HL-60/S4 treated with retinoic acid at 250 ng/mL for 4 days and 3 days (cell line): ENCODE measurements at regions not wholly inside any gene's neighbourhood (a gene's known extent, or its start where the extent isn't known, plus 50 kb on each side); places are given as distances from the start of the nearest gene placed in this dataset.
"Not testable (repeated sequence)": the region's sequence is repeated elsewhere in the genome, so short reads cannot be mapped to it uniquely, and the experiment has no call there.

ENCODE experiments used
- in situ Hi-C: fragments of 300-500 bp; cut with MboI; formaldehyde crosslinking; loops from 2 replicates; pipeline ENCODE4 v1.7.0; 2022; ENCODE audit warnings: low sequenced_read_pairs

DNA sequence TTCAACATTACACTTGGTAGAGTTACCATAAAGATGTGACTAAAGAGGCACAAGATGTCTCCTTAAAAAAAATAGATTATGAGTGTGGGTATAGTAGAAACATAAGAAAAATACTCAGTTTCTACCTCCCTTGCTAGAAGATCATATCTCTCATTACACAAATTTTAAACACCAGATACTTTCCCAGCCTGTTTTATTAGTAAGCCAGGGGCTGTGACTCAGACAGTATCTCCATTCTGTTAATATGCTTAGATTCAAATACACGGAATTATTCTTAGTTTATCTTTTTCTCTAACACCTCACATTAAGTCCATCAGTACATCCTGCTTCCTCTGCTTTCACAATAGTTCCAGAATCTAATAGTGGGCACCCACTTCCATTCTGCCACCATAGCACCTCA is 561.8 kb upstream of the ADAMTS5 start:
- in situ Hi-C loops, result no loop called here

DNA sequence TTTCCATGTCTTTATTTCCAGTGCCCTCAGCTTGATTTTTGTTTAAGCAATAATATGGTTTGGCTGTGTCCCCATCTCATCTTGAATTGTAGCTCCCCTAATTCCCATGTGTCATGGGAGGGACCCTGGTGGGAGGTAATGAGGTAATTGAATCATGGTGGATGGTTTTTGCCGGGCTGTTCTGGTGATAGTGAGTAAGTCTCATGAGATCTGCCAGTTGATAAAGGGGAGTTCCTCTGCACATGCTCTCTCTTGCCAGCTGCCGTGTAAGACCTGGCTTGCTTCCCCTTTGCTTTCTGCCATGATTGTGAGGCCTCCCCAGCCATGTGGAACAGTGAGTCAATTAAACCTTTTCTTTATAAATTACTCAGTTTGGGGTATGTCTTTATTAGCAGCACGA is 559.6 kb upstream of the ADAMTS5 start:
- in situ Hi-C loops, result no loop called here

DNA sequence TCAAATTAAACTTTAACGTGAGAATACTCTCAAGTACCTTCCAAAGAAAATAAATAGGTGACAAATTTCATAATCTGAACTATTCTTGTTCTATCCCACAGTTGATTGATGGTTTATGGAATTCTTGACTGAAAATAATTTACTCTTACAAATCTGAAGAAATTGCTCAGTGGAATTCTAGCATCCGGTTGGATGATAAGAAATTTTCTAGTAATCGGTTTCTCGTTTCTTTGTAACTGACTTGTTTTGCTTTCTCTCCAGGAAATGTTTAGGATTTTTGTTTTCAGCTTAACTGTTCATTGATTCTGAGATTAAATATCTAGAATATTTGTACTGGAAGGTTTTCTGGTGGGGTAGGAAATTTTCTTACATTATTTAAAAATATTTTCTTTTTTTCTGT is 558.9 kb upstream of the ADAMTS5 start:
- in situ Hi-C loops, result no loop called here

DNA sequence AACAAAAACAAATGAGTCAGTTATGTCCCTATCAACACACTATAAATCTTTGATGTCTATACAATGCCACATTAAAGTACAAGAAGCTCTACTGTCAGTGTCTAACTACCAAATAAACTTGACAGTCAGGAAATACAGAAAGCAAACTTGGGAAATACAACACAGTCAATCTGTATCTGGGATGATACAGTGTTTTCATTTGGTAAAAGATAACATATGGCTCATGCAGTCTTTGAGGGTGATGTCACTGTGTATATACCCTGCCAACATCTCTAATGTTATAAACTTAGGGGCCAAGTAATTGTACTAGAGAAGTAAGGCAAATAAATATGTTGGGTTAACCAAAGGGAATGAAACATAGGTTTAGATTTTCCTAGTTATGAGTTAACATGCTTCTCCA is 552.5 kb upstream of the ADAMTS5 start:
- in situ Hi-C loops, result no loop called here

DNA sequence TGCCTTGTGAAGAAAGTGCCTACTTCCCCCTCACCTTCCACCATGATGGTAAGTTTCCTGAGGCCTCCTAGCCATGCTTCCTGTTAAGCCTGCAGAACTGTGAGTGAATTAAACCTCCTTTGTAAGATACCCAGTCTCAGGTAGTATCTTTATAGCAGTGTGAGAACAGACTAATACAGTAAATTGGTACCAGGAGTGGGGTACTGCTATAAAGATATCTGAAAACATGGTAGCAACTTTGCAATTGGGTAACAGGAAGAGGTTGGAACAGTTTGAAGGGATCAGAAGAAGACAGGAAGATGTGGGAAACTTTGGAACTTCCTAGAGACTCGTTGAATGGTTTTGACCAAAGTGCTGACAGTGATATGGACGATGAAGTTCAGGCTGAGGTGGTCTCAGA is 550.3 kb upstream of the ADAMTS5 start:
- in situ Hi-C loops, result not testable (repeated sequence)

DNA sequence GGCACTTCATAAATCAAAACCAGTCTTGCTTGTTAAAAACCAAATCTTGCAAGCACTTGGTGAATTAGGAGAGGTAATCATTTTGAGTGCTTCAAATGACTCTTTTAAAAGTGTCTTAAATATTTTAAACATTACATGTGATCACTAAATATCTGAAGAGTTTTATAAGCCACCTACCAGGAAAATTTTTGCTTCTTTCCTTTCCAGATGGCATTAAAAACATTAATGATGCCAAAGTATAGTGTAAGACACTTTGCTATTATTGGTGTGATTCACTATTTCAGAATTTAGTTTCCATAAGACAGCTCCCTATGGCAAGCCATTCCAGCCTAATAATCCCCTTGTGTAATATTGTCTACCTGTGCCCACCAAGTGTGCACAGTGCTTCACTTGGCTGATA is 548.8 kb upstream of the ADAMTS5 start:
- in situ Hi-C loops, result no loop called here

DNA sequence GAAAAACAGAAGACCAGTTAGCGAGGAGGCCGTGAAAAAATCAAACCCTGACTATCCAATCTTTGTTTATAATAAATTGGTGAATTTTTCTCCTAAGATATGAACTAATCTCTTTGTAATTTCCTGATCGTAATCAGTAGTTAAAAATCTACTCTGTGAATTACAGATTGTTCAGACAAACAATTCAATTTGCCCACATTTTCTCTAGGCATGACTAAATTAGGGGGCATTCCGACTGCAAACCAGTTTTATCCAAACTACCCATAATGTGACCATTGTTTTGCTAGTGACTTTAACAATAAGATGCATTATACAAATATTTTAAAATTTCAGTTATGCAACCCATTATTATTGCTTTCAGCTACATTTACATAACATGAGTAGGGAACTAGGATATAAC is 546.9 kb upstream of the ADAMTS5 start:
- in situ Hi-C loops, result no loop called here

DNA sequence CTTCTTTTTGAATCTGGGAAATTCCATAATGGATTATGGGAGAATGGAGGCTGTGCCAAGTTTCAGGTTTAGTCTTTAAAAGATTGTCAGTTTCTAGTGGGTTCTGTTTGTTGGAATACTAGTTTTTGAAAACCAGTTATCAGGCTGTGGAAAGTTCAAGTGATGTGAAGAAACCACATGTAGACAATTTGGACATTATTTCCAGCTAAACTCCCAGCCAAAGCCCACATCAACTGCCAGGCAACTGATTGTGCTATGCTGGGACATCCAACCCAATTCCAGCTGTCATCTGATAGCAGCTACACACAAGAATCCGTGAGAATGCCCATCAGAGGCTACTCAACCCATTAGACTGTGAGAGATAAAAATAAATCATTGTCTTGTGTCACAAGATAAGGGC is 546.1 kb upstream of the ADAMTS5 start:
- in situ Hi-C loops, result no loop called here

DNA sequence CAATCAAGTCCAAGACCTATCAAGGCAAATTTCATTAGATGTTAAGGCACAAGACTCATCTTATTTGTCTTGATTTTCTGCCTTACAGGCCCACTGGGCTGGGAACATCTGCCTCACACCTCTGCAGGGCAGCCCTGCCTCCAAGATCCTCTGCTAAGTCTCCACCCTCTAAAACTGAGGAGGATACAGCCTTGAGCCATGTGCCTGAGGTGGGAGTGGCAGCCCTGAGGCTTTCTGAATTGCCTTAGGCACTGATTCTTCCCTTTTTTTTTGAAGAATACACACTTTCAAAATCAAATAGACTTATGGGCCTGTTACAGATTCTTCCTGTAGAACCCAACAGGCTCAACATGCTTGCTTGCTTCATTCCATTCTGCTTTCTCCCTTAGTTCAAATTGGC is 544.3 kb upstream of the ADAMTS5 start:
- in situ Hi-C loops, result no loop called here

DNA sequence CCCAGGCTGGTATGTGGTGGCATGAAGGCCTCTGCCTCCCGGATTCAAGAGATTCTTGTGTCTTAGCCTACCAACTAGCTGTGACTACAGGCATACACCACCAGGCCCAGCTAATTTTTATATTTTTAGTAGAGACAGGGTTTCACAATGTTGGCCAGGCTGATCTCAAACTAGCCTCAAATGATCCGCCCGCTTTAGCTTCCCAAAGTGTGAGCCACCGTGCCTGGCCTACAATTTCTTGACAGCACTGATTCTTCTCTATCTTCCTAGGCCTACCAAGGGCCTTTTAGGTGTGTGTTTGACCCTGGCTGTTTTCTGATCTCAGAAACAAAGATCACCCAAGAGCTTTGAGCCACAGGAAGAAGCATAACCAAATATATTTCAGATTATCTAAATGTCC is 540.8 kb upstream of the ADAMTS5 start:
- in situ Hi-C loops, result no loop called here

DNA sequence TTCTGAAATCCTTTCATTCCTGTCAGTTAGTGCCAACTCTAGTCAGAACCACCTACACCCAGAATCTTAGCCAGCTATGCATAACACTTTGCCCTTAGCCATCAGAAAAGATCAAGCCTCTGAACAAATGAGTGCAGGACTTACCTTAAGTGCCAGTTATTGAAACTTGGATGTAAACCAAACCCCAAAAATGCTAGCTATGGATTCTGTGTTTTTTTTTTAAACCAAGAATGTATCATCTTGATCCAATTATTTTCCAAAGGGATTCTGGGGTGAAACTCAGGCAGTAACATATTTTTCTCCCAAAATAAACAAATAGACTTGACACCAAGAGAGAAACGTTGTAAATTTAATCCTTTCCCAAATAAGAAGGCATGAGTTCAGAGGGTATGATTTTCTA is 538.6 kb upstream of the ADAMTS5 start:
- in situ Hi-C loops, result no loop called here

DNA sequence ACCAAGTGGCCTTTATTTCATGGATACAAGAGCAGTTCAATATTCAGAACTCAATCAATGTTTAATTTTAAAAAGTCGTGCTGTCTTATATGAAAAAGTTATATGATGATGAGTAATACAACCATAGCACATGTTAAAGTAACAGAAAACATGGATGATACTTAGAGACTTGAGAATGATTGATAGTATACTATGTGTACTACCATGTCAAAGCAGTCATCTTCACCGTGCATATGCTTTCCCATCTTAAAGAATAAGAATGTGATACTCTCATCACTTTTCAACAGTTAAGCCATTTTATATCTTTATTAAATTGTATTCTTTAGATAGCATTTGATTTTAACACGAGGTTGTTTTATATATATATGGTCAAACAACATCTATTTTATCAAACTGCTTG is 535.9 kb upstream of the ADAMTS5 start:
- in situ Hi-C loops, result no loop called here

DNA sequence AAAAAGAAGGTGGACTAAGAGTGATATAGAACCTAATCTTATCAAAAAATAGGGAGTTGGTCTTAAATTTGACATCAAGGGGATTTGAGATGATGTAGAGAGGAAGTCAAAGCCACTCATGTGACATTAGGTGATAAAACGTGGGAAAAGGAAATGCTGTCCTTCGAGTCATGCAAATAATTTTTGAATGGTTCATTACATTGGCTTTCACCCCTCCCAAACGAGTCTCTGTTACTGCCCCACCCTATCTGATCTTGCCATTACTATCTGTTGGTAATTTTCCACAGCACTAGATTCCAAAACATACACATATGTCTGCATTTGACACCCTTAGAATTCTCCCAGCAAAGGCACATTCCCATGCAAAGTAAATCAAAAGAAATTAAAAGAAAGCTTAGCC is 531.1 kb upstream of the ADAMTS5 start:
- in situ Hi-C loops, result no loop called here

DNA sequence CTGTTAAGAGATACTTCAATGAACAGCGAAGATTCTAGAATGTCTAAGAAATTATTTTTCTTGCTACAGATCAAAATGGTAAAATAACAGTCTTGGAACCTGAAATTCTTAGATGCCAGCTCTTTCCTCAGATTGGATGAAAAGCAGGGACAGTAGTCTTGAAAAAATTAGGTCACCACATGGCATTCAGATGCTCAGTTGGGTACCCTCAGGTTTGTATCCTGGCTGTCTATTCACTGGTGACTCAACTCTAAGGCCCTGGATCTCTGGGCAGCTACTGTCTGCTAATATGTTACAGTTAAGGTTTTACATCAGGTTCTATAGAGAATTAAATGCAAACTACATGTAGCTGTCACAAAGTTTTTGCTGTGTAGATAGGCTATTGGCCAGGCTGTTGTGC is 528.9 kb upstream of the ADAMTS5 start:
- in situ Hi-C loops, result no loop called here

DNA sequence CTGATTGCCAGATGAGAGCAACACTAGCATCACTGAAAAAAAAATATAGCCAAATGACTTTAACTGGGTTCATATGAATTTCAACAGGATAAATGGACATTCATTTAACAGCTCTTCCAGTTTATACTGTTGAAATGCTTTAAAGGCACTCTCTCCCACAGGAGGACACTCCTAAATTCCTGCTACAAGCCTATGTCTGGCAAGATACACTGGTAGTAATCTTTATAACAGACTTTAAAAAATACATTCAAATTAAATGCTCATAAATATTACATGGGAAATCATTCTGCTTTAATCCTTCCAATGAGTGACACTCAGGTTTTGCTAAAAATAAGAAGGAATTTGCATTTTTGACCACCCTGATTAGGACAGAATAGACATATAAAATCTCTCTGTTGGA is 526.7 kb upstream of the ADAMTS5 start:
- in situ Hi-C loops, result no loop called here

DNA sequence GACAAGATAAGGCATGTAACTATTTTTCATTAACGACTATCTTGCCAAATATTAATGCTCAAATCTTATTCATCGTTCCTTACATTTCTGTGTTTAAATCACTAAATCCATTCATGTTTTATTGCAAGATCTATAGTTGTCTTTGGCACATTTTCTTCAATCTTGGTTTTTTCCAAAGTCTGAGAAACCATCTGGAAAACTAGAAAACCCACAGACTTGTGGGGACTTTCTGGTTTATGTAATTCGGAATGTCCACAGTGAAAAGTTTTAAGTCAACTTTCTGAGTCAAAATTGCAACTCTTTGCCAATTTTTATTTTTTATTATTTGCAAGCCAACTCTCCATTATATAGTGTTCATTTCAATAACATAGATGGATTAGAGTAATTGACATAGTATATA is 520.8 kb upstream of the ADAMTS5 start:
- in situ Hi-C loops, result no loop called here

DNA sequence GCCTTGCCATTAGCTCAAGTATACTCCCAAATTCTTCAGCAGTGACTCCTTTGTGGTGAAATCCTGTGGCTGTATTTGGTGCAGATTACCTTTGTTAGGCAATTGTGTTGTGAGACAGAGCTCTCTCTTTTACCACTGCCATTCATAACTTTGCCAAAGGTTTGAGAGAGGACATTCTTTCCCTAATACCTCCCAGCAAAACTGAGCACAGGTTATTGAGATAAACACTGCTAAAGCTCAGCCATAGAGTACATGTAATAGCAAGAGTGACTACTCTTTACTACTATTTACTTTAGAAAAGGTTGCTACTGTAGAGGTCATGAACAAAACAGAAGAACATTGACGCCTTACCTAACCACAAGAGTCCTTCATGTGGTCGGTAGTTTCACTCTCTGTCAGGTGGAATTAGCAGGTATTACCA is 514.0 kb upstream of the ADAMTS5 start:
- in situ Hi-C loops, result no loop called here

DNA sequence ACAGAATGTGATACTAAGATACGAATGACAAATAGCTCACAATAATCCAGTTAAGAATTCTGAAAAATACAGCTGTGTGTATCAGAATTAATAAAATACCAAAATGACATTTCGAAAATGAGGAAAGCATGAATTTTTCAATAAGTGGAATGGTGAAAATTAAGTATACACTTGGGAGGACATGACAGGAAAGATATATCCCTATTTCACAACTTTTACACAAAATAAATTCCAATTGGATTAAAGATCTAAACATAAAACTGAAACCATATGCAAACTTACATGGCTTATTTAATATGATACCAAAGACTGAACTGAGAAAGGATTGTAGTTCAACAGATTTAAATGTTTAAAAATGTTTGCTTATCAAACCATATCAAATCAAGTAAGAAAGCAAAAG is 510.4 kb upstream of the ADAMTS5 start:
- in situ Hi-C loops, result no loop called here

DNA sequence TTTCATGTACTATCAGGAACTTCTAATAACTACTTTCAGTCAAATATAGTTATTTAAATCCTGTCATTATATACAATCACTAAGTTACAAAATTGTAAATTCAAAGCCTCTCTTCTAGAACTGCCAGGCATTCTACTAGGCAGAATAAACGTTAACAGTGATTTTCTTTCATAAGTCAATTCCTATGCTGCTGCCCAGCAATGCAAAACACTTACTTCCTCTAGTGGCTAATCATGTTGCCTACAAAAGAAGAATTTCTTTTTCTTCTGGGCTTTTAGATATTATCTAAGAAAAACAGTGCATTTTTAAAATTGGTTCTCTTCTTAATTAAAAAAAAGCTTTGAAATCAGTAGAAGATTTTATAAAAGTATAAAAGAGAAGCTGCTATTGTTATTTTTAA is 509.8 kb upstream of the ADAMTS5 start:
- in situ Hi-C loops, result no loop called here

DNA sequence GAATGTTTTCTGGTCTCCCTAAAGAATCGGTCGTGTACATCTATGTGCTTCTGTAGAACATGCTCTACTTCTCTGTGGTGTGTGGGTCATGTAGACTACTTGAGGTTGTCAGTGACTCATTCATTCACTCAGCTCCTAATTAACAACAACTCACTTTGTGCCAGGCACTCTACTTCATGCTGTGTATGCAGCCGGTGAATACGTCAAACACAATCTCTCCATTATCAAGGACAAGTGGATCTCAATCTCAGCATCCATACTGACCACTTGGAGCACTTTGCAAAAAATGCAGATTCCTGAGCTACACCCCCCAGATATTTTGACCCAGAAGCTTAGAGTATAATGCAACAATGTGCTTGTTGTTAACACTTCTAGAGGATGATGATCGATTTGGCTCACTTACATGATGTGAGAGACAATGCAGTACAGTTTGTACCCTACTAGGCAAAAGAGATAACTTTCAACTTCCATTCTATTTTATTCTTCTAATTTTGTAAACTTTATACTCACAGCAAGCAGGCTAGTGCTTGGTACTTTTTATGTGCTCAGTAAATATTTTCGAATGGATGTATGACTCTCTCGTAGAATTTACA is 508.6 kb upstream of the ADAMTS5 start:
- in situ Hi-C loops, result no loop called here

DNA sequence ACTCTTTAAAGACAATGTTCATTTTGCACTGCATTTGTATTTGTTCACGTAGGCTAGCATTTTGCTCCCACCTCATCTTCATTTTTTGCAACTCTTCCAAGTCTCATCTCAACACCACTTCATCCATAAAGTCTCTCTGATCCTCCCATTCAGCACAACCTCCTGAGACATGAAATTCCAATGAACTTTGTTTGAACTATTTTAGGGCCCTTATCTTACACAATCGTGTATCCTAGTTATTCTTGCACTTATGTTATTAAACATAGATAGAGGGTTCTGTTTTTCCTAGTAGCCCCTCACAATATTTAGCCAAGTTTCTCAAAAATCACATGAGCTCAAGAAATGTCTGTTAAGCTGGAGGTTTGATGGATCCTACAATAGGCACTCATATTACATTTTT is 500.5 kb upstream of the ADAMTS5 start:
- in situ Hi-C loops, result no loop called here

DNA sequence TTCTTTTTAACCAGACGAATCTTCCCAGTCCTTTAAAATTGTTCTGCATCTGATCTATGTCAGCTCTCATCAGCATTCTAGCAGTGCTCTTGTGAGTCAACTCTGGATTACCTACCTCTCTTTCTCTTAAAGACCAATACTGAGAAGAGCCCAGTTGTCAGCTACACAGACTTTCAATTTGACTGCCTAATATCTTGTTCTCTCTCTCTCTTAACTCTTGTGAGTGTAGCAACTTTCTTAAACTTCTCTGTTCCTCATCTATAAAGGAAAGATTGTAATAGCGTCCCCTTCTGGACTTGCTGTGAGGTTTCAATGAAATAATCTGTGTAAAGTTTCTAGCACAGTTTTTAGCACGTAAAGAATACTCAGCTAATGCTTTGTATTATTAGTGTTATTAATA is 499.3 kb upstream of the ADAMTS5 start:
- in situ Hi-C loops, result no loop called here

DNA sequence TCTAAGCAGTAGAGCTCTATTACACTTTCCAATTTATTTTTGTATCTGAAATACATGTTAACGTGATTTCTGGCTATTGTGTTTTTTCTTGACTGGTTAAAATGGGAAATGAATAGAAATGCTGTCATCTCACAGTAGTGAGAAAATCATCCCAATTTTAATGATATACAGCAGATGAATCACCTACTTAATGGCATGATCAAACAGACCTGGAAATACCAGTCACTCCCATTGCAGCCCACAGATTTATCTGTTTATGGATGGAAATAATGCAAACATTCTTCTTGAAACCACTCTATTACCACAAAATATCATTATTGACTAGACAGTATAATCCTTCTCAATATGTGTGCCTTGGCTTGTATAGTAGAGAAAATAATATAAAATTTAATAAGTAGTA is 497.8 kb upstream of the ADAMTS5 start:
- in situ Hi-C loops, result no loop called here

DNA sequence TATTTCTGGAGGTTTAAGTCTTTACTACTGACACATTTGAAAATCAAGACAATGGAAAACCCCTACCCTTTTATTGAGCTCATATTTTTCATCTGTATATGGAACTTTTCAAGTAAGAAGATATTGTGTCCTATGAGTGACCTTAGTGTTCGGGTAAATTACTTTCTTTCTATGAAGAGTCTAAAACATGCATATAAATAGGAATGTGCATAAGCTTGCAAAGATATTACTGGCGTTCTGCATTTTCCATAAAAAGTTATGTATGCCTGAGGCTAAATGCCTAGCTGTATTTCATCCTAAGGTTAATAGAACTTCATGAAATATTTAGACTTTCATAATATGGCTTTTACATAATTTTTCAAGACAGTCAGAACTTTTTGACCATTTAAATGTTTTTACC is 495.8 kb upstream of the ADAMTS5 start:
- in situ Hi-C loops, result no loop called here
